Suprapubic skin (tissue), 4 donors: ENCODE measurements at regions not wholly inside any gene's neighbourhood (a gene's known extent, or its start where the extent isn't known, plus 50 kb on each side); places are given as distances from the start of the nearest gene placed in this dataset.

Experiments used
- DNase-seq, 2 donors: peaks; one replicate each; pipeline ENCODE4 v3.0.0-alpha.2; 2019; ENCODE audit warnings: low spot score in 2 of 2
- H3K27ac ChIP-seq: fragments of 200-600 bp; sonication (generic); one replicate; pipeline ENCODE4 v1.5.1; 2019
- H3K27me3 ChIP-seq: fragments of 200-600 bp; sonication (generic); one replicate; pipeline ENCODE4 v1.5.1; 2019
- H3K36me3 ChIP-seq: fragments of 200-600 bp; sonication (generic); one replicate; pipeline ENCODE4 v1.5.1; 2019
- H3K4me1 ChIP-seq: fragments of 200-600 bp; sonication (generic); one replicate; pipeline ENCODE4 v1.5.1; 2019
- H3K4me3 ChIP-seq: fragments of 200-600 bp; sonication (generic); one replicate; pipeline ENCODE4 v1.5.1; 2019; ENCODE audit warnings: mild to moderate bottlenecking
- H3K9me3 ChIP-seq: fragments of 200-600 bp; sonication (generic); one replicate; pipeline ENCODE4 v1.5.1; 2019
- EP300 ChIP-seq: sonication (generic); formaldehyde crosslinking; IDR thresholded peaks from one replicate; pipeline ENCODE4 v1.6.1; 2017; ENCODE audit warnings: antibody characterized with exemption
- POLR2A ChIP-seq, 2 donors: fragments of 450-650 bp; IDR thresholded peaks; one replicate each; pipeline ENCODE4 v1.6.1; 2017; ENCODE audit warnings: antibody characterized with exemption in 2 of 2, mild to moderate bottlenecking in 2 of 2, moderate library complexity in 2 of 2
- POLR2AphosphoS5 ChIP-seq, 3 donors: sonication (generic); formaldehyde crosslinking; IDR thresholded peaks; one replicate each; pipeline ENCODE4 v1.6.1; 2017; ENCODE audit warnings: antibody characterized with exemption in 3 of 3
- WGBS: methylation state at CpG from one replicate; pipeline ENCODE4 v1.1.5; 2018; 5-methylcytosine and 5-hydroxymethylcytosine counted together
- TF ChIP-seq, protein P1 (sequence below), 2 donors: fragments of 200-600 bp in 1 of 2; fragments of 450-650 bp in 1 of 2; sonication (generic) in 1 of 2; IDR thresholded peaks; one replicate each; pipeline ENCODE4 v1.5.1; 2016 to 2019; ENCODE audit warnings: antibody characterized with exemption in 2 of 2, mild to moderate bottlenecking in 1 of 2, moderate library complexity in 1 of 2

DNA sequence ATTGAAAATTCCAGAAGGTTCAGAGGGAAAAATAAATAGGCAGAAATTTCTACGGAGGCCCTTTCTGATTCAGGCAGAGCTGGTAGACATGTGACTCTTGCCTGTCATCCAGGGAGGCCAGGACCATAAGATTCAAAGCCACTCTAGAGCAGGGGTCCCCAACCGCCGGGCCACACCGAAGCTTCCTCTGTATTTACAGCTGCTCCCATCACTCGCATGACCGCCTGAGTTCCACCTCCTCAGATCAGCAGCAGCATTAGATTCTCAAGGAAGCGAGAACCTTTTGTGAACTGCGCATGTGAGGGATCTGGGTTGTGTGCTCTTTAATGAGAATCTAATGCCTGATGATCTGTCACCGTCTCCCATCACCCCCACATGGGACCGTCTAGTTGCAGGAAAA, 72.2 kb downstream of the RWDD4 start:
- 89% methylated on average over 10 of the region's 10 CpGs for WGBS
- Histone ChIP-seq H3K36me3 (no peaks in the 10 kb centered on the region), H3K27ac (no peak overlapping the region), H3K9me3 (no peaks in the 10 kb centered on the region), H3K4me1 (peaks cover 20% of the 10 kb centered on the region), H3K4me3 (no peak overlapping the region), H3K27me3 (no peaks in the 10 kb centered on the region)
- TF ChIP-seq POLR2AphosphoS5 (IDR thresholded peaks at IDR 0.05) = no peak
- no peak for TF ChIP-seq EP300
- TF ChIP-seq POLR2A (IDR thresholded peaks at IDR 0.05) = no peak
- TF ChIP-seq, protein P1, sequence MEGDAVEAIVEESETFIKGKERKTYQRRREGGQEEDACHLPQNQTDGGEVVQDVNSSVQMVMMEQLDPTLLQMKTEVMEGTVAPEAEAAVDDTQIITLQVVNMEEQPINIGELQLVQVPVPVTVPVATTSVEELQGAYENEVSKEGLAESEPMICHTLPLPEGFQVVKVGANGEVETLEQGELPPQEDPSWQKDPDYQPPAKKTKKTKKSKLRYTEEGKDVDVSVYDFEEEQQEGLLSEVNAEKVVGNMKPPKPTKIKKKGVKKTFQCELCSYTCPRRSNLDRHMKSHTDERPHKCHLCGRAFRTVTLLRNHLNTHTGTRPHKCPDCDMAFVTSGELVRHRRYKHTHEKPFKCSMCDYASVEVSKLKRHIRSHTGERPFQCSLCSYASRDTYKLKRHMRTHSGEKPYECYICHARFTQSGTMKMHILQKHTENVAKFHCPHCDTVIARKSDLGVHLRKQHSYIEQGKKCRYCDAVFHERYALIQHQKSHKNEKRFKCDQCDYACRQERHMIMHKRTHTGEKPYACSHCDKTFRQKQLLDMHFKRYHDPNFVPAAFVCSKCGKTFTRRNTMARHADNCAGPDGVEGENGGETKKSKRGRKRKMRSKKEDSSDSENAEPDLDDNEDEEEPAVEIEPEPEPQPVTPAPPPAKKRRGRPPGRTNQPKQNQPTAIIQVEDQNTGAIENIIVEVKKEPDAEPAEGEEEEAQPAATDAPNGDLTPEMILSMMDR (IDR thresholded peaks at IDR 0.05) = no peak
- DNase-seq = no peak

DNA sequence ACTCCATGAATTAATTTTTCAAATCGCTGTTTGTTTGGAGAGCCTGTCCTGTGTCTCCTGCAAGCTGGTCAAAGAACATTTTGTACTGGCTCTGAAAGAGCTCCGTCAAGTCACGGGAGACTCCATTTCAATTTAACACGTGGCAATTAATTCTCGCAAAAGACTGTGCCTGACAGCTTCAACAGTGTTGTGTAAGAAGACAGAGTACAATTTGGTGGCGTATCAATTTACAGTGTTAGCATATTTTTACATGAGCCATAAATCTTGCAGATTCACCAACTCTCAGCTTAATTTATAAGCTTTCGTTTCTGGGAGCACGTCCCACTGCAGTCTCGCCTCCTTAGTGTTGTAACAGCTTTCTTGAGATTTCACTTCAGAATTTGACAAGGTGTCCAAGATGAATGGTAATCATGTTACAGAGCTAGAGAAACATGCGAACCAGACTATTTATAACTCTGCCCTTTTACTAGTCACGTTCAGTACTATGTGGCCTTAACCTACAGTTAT, 70.8 kb downstream of the RWDD4 start:
- H3K36me3 ChIP-seq = no peaks in the 10 kb centered on the region

DNA sequence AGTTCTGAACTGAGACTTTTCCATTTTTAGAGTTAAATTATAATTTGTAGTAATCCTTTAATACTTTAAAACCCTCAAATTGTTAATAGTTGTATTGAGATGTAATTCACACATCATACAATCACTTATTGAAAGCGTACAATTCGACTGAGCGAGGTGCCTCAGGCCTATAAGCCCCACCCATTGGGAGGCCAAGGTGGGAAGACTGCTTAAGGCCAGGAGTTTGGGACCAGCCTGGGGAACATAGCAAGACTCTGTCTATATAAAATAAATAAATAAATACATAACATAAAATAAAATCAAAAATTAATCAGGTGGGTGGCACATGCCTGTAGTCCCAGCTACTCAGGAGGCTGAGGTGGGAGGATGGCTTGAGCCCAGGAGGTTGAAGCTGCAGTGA, 70.3 kb downstream of the RWDD4 start:
- Histone ChIP-seq H3K4me1 (peaks cover 20% of the 10 kb centered on the region), H3K36me3 (no peaks in the 10 kb centered on the region), H3K4me3 (no peak overlapping the region), H3K27ac (peak overlapping the region; percentile 74), H3K27me3 (no peaks in the 10 kb centered on the region), H3K9me3 (no peaks in the 10 kb centered on the region)
- DNase-seq = no peak
- 71% methylated on average over 3 of the region's 3 CpGs for WGBS
- TF ChIP-seq POLR2A (IDR thresholded peaks at IDR 0.05) (no peak), POLR2AphosphoS5 (IDR thresholded peaks at IDR 0.05) (no peak), EP300 (no peak)
- TF ChIP-seq, protein P1 (IDR thresholded peaks at IDR 0.05) = no peak

More for the DNA sequence above, 70.8 kb downstream of the RWDD4 start:
- Histone ChIP-seq H3K4me1 (peaks cover 20% of the 10 kb centered on the region), H3K9me3 (no peaks in the 10 kb centered on the region), H3K27ac (peak overlapping the region; percentile 74), H3K27me3 (no peaks in the 10 kb centered on the region), H3K4me3 (peak overlapping the region; percentile 10)
- DNase-seq = no peak
- peak; percentile 92 for TF ChIP-seq EP300
- TF ChIP-seq POLR2A (IDR thresholded peaks at IDR 0.05) = no peak
- TF ChIP-seq POLR2AphosphoS5 (IDR thresholded peaks at IDR 0.05) = peak in 2 of 3 donors; percentile 59 to 77
- WGBS = 32% methylated on average over 11 of the region's 11 CpGs

DNA sequence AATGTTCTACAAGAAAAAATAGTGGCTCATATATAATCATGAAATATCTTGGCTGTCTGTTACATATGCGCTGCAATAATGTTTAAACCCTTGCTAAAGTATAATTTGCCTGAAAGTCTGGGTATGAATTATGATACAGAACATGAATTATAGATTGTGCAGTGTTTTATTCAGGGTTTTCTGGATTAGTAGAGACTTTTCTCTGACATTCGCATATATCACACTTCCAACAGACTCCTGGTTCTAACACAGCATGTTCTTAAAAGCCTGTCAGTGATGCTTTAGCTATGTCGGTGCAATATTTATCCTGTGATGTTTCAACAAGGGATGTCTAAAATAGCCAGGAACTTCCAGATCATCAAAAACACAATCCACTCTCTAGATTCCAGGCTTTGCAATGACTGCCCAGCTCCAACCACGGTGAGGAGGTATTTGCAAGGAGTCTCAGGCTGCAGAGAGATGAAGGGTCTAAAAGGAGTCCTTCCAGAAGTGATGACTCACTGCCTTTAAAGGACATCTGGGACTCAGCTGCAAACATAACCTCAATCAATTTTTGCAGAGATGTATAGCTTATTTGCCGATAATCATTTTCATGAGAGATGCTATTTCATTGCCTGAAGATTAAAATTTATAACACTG, 69.4 kb downstream of the RWDD4 start:
- Histone ChIP-seq H3K4me1 (peaks cover 20% of the 10 kb centered on the region), H3K9me3 (no peaks in the 10 kb centered on the region), H3K36me3 (no peaks in the 10 kb centered on the region), H3K4me3 (no peak overlapping the region), H3K27ac (no peak overlapping the region), H3K27me3 (no peaks in the 10 kb centered on the region)
- no peak for DNase-seq
- TF ChIP-seq EP300 (no peak), POLR2AphosphoS5 (IDR thresholded peaks at IDR 0.05) (no peak), POLR2A (IDR thresholded peaks at IDR 0.05) (no peak)
- TF ChIP-seq, protein P1 (IDR thresholded peaks at IDR 0.05) = no peak
- 73% methylated on average over 5 of the region's 5 CpGs for WGBS
